PC-9 (cell line): ENCODE measurements at regions not wholly inside any gene's neighbourhood (a gene's known extent, or its start where the extent isn't known, plus 50 kb on each side); places are given as distances from the start of the nearest gene placed in this dataset.

Experiments used
- BruUV-seq: library from RNA; stranded (reverse); fragments of 400-500 nt; replicated peaks from 2 replicates; lab custom pipeline; 2021; lab: Mats Ljungman, UMichigan
- CTCF ChIA-PET: fragments of 300-600 bp; sonication (Branson Sonifier 250); formaldehyde crosslinking; loops from one replicate; lab custom pipeline; 2022; ENCODE audit warnings: antibody characterized with exemption; lab: Charles Lee
- POLR2A ChIA-PET: fragments of 300-600 bp; sonication (Branson Sonifier 250); formaldehyde crosslinking; loops from one replicate; lab custom pipeline; 2022; ENCODE audit warnings: antibody characterized with exemption; ENCODE audit not compliant: unreplicated experiment; lab: Charles Lee
- DNase-seq, 2 experiments: peaks; one replicate each; pipeline versions ENCODE4 v3.0.0 to v3.0.0-alpha.2; 2015 to 2022; ENCODE audit warnings: mixed read lengths in 1 of 2
- H2AFZ ChIP-seq: fragments of 200-600 bp; sonication (generic); 2 replicates; pipeline ENCODE4 v1.8.1; 2017; ENCODE audit warnings: antibody characterized with exemption
- H3F3A ChIP-seq: fragments of 200-600 bp; sonication (generic); 2 replicates; pipeline ENCODE4 v1.8.1; 2017; ENCODE audit warnings: antibody characterized with exemption, mild to moderate bottlenecking, low read depth; ENCODE audit not compliant: insufficient read depth
- H3K27ac ChIP-seq: fragments of 200-600 bp; sonication (generic); 2 replicates; pipeline ENCODE4 v1.6.1; 2016; ENCODE audit warnings: mixed run types
- H3K27me3 ChIP-seq: fragments of 200-600 bp; sonication (generic); 2 replicates; pipeline ENCODE4 v1.6.1; 2016; ENCODE audit warnings: low read depth, mixed run types; ENCODE audit not compliant: insufficient read depth
- H3K36me3 ChIP-seq: fragments of 200-600 bp; sonication (generic); 2 replicates; pipeline ENCODE4 v1.6.1; 2016; ENCODE audit warnings: low read depth, mixed run types
- H3K4me1 ChIP-seq: fragments of 200-600 bp; sonication (generic); replicated peaks from 2 replicates; pipeline ENCODE4 v1.6.1; 2016; ENCODE audit warnings: mixed run types; ENCODE audit not compliant: insufficient read depth
- H3K4me2 ChIP-seq: fragments of 200-600 bp; sonication (generic); 2 replicates; pipeline ENCODE4 v1.6.1; 2017; ENCODE audit warnings: mixed run types
- H3K4me3 ChIP-seq: fragments of 200-600 bp; sonication (generic); 2 replicates; pipeline ENCODE4 v1.6.1; 2016; ENCODE audit warnings: mixed run types
- H3K79me2 ChIP-seq: fragments of 200-600 bp; sonication (generic); 2 replicates; pipeline ENCODE4 v1.6.1; 2017; ENCODE audit warnings: low read depth, mixed run types
- H3K9me2 ChIP-seq: fragments of 200-600 bp; sonication (generic); 2 replicates; pipeline ENCODE4 v1.8.1; 2017; ENCODE audit warnings: mild to moderate bottlenecking; ENCODE audit not compliant: insufficient read depth
- H3K9me3 ChIP-seq: fragments of 200-600 bp; sonication (generic); 2 replicates; pipeline ENCODE4 v1.8.1; 2016; ENCODE audit warnings: low read depth; ENCODE audit not compliant: insufficient read depth
- H4K20me1 ChIP-seq: fragments of 200-600 bp; sonication (generic); 2 replicates; pipeline ENCODE4 v1.8.1; 2017; ENCODE audit not compliant: insufficient read depth
- EZH2 ChIP-seq: fragments of 200-600 bp; sonication (generic); IDR thresholded peaks from 2 replicates; pipeline ENCODE4 v1.8.0; 2017; ENCODE audit warnings: antibody characterized with exemption, low read depth
- intact Hi-C: fragments of 100-400 bp; cut with micrococcal nuclease; formaldehyde crosslinking; loops from one replicate; pipeline ENCODE4 v1.10.0; 2022; ENCODE audit not compliant: unreplicated experiment
- TF ChIP-seq, protein P1 (sequence below): fragments of 200-600 bp; sonication (generic); conservative IDR thresholded peaks from 2 replicates; pipeline ENCODE4 v1.6.1; 2017; ENCODE audit warnings: mixed run types, antibody characterized with exemption, mild to moderate bottlenecking, moderate library complexity

DNA sequence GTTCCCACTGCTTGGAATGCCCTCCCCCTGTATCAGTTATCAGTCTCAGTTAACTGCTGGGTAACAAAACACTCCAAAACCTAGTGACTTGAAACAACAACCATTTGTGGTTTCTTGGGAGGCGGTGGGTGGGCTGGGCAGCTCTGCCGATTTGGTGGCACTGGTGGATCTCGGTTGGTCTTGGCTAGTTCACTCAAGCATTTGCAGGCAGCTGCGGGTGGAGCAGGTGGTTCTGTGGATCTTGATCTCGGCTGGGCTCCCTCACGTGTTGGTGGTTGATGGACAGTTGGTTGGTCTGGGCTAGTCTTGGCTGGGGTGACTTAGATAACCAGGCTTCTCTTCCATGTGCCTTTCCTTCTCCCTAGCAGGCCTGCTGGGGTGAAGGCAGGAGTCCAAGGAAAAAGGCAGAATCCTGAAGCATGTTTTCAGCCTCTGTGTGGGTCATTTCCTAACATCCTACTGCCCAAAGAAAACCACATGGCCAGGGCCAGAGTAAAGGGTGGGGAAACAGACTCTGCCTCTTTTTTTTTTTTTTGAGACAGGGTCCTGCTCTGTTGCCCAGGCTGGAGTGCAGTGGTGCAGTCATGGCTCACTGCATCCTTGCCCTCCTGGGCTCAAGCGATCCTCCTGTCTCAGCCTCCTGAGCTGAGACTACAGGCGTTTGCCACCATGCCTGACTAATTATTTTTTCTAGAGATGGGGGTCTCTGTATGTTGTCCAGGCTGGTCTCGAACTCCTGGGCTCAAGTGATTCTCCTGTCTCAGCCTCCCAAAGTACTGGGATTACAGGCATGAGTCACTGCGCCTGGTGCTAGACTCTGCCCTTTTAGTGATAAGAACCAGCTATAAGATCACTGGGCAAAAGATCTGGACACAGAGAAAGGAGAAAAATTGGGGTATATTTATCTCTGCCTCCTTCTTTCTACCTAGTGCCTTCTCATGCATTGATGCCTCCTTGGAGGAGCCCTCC, 183.7 kb downstream of the RGS3 start:
- no peaks in the 10 kb centered on the region; the same call in 1 of the 2 replicates for H3K4me1 ChIP-seq
- H3F3A ChIP-seq, result no peaks in the 10 kb centered on the region
- no peaks in the 10 kb centered on the region for H3K79me2 ChIP-seq
- intact Hi-C loops, result no loop called here
- no peak overlapping the region for H3K27ac ChIP-seq
- H2AFZ ChIP-seq, result no peak overlapping the region
- DNase-seq, result no peak
- no peaks in the 10 kb centered on the region for H3K27me3 ChIP-seq
- no peak overlapping the region for H3K4me2 ChIP-seq
- no peak overlapping the region for H3K4me3 ChIP-seq
- ChIA-PET CTCF (no interaction called here), POLR2A (interaction anchor here (0.5 kb wide), 1 partner anchor 12 kb away, joined by 6 read pairs; no protein-coding TSS in a partner anchor)
- H3K36me3 ChIP-seq, result no peaks in the 10 kb centered on the region
- H3K9me3 ChIP-seq, result no peaks in the 10 kb centered on the region
- no peak for TF ChIP-seq EZH2
- TF ChIP-seq, protein P1, sequence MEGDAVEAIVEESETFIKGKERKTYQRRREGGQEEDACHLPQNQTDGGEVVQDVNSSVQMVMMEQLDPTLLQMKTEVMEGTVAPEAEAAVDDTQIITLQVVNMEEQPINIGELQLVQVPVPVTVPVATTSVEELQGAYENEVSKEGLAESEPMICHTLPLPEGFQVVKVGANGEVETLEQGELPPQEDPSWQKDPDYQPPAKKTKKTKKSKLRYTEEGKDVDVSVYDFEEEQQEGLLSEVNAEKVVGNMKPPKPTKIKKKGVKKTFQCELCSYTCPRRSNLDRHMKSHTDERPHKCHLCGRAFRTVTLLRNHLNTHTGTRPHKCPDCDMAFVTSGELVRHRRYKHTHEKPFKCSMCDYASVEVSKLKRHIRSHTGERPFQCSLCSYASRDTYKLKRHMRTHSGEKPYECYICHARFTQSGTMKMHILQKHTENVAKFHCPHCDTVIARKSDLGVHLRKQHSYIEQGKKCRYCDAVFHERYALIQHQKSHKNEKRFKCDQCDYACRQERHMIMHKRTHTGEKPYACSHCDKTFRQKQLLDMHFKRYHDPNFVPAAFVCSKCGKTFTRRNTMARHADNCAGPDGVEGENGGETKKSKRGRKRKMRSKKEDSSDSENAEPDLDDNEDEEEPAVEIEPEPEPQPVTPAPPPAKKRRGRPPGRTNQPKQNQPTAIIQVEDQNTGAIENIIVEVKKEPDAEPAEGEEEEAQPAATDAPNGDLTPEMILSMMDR, result no peak
- H3K9me2 ChIP-seq, result no peaks in the 10 kb centered on the region
- no peaks in the 10 kb centered on the region for H4K20me1 ChIP-seq
- no TSS peak for BruUV-seq

DNA sequence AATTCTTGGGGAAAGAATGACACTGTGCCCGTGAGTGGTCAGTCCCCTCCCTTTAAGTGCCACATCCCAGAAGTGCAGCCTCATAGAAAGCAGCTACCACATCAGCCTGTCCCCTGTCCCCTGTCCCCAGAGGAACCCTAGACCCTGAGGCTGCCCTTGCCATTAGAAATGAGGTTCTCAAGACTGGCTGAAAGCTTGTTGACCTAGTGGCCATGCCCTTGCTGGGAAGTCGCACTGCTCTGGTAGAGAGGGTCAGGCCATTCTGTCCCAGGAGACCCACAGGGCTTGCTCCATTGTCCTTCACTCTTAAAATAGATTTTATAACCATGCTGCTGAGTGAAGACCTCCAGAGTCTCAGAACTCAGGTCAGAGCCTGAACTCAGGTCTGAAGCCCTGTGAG, 184.5 kb downstream of the RGS3 start:
- Histone ChIP-seq H2AFZ (no peak overlapping the region), H3K27me3 (no peaks in the 10 kb centered on the region), H3K4me3 (no peak overlapping the region), H3F3A (no peaks in the 10 kb centered on the region), H3K9me3 (no peaks in the 10 kb centered on the region), H3K79me2 (no peaks in the 10 kb centered on the region), H3K4me1 (no peaks in the 10 kb centered on the region; the same call in 1 of the 2 replicates), H3K27ac (no peak overlapping the region), H3K9me2 (no peaks in the 10 kb centered on the region), H3K36me3 (no peaks in the 10 kb centered on the region), H4K20me1 (no peaks in the 10 kb centered on the region), H3K4me2 (no peak overlapping the region)
- TF ChIP-seq, protein P1, result no peak
- TF ChIP-seq EZH2, result no peak
- CTCF ChIA-PET, result no interaction called here
- intact Hi-C loops, result no loop called here
- no TSS peak for BruUV-seq
- POLR2A ChIA-PET, result no interaction called here
- DNase-seq, result no peak

DNA sequence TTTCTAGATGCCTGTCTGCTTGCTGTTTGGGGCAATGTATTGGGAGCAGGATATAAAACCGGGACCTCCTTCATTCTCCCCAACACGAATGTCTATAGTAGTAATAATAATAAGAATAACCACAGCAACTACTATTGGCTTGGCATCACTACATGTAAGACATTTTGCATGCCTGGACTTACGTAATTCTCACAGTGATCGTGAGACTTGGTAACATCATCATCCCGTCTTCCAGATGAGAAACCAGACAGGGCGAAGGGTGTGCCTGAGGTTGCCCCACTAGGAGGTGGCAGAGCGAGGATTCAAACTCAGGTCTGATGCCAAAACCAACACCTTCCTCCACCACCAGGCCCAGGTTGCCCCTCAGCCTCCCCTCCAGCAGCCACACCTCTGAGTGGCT, 185.1 kb downstream of the RGS3 start:
- Histone ChIP-seq H3K9me3 (no peaks in the 10 kb centered on the region), H3K79me2 (no peaks in the 10 kb centered on the region), H2AFZ (no peak overlapping the region), H4K20me1 (no peaks in the 10 kb centered on the region), H3K27me3 (no peaks in the 10 kb centered on the region), H3K27ac (no peak overlapping the region), H3K4me3 (no peak overlapping the region), H3K36me3 (no peaks in the 10 kb centered on the region), H3F3A (no peaks in the 10 kb centered on the region), H3K4me1 (no peaks in the 10 kb centered on the region; the same call in 1 of the 2 replicates), H3K9me2 (no peaks in the 10 kb centered on the region), H3K4me2 (no peak overlapping the region)
- DNase-seq, result no peak
- no peak for TF ChIP-seq EZH2
- TF ChIP-seq, protein P1, result no peak
- CTCF ChIA-PET, result no interaction called here
- intact Hi-C loops, result no loop called here
- BruUV-seq, result no TSS peak
- POLR2A ChIA-PET, result no interaction called here
